ENCODE measurements at regions not wholly inside any gene's neighbourhood (a gene's known extent, or its start where the extent isn't known, plus 50 kb on each side); places are given as distances from the start of the nearest gene placed in this dataset.

DNA sequence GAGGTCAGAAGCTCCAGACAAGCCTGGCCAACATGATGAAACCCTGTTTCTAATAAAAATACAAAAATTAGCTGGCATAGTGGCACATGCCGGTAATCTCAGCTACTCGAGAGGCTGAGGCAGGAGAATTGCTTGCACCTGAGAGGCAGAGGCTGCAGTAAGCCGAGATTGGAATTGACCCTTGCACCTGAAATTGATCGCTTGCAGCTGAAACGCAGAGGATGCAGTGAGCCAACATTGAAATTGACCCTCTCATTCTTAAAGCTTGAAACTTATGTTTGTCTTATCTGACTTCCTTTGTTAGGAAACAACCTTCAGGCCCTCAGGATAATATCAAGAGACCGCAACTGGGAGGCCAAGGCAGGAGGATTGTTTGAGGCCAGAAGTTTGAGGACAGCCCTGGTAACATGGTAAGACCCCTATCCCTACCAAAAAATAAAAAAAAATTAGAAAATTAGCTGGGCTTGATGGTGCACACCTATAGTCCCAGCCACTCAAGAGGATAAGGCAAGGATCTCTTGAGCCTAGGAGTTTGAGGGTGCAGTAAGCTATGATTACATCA, 376.6 kb upstream of the XYLT1 start:
- no peak for DNase-seq

GRCh38 chr16:17846030-17846429, 375.3 kb upstream of the XYLT1 start:
- DNase-seq: no peak

GRCh38 chr16:17845031-17845430, 374.3 kb upstream of the XYLT1 start:
- DNase-seq: no peak

DNA sequence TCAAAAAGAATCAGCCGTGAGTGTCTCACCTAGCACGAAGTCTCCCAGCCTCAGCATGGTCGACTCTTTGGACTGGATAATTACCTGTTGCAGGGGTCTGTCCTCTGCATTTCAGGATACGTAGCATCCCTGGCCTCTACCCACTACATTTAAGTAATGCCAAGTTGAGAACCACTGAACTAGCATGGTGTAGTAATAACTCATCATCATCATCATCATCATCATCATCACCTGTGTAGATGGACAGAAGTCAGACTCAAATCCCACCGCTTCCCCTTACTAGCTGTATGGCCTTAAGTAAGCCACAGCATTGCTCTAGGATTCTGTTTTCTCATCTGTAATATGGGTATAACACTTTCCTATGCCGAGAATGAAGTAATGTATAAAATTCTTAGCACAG, 373.1 kb upstream of the XYLT1 start:
- no peak for DNase-seq

GRCh38 chr16:17839907-17840306, 369.1 kb upstream of the XYLT1 start:
- DNase-seq: no peak

DNA sequence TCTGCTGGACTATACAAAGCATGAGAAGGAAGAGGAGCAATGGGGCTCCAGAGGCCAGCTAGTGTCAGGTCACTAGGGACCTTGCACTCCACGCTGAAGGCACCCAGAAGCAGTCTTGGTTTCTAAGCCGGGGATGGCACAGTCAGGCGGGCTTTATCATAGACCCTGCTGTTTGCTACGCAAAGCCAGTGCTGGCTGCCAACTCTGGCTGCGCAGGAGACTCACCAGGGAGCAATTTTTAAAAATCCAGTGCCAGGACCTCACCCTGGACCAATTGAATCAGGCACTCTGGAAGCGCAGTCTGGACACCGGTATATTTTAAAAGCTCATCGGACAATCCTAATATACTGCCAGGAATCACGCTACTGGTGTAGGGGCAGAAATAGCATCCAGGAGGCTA, 368.5 kb upstream of the XYLT1 start:
- no peak for DNase-seq

DNA sequence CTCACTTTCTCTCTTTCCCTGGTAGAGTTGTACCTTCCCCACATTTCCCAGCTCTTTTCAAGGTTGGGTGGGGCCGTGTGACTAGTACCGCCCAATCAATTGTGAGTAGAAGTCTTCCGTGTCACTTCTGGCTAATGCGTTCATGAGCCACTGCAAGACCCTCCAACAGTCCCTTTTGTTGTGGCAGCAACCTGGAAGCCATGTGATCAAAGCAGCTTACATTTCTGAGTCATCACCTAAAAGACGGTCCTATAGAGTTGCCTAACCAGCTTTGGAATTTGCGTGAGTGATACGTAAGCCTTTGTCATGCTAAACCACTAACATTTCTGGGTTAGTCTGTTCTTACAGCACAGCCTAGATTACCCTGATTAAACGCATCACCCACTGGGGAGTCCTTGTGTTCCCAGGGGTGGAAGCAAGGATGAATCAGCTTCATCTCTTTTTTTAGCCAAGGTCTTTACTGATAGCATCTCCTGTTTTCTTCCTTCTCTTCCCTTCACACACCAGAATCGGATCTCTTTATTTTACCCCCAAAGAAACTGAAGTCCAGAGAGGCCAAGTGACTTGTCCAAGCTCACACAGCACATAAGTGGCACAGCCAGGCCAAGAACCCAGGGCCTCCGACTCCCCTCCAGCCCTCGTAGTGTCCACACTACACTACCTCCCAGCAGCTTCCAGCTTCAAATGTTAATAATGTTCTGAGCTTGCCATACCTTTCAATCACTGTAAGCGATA, 366.3 kb upstream of the XYLT1 start:
- peak; percentile 98 for DNase-seq

GRCh38 chr16:17835118-17835876, 364.5 kb upstream of the XYLT1 start:
- DNase-seq: no peak

DNA sequence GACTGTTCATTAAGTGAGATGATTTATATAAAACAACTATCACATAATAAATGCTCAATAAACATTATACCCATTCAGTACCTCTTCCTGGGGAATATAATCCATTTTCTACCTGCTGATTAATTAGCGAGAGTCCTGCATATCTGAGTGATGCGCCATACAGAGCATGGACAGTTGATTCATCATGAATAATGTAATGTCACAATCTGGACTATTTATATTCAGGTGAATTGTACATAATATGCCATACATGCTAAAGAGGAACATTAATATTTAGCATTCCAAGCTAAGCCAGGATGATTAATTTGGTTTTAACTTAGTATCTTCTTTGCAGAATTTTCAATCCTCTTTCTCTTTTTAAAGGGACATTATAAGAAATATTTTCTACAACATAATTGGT, 362.0 kb upstream of the XYLT1 start:
- DNase-seq: no peak

DNA sequence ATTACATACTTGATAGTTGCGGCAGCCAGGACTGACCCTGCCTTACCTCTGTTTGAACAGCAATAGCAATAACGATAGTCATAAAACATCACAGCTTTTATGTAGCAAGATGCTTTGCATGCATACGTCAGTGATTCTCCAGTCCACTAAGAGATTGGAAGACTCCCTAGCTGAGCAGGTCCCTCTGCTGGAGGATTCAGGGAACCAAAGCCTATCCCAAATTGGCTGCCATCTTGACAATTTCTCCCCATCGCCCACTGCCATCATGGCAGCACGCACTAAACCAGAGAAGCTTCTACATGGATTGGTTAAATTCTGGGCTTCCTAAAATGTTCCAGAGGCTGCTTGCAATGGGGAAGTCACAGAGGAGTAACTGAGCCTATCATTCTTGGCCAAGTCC, 360.6 kb upstream of the XYLT1 start:
- DNase-seq: peak; percentile 37

DNA sequence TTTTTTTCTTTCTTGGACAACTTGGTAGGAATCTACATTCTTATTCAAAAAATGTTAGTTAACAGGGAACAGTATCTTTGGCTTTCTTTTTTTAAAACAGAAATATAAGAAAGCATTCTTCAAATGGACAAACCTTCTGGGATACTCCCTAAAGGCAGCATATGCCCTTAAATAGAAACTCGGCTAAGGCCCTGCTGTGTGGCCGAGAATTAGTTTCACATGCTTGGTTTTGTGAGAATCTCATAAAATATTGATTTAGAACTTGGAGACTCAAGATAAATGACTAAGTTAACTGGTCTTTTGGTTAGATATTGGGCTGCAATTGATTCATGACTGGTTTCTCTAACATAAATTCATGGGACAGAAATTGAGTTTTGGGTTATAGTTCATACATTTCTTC, 359.9 kb upstream of the XYLT1 start:
- peak; percentile 16 for DNase-seq

DNA sequence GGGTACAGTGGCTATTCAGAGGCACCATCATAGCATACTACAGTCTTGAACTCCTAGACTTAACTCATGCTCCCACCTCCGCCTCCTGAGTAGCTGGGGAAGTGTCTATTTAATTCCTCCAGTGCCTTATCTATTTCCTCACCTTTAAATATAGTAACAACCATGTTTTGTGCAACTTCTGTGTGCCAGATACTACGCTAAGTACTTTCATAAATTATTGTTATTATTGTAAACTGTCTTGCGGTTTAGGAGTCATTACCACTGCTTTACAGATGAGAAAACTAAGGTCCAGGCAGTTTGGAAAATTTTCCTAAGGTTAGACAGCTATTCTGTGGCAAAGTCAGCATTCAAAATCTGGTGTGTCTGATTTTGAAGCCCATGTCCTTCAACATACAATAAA, 359.1 kb upstream of the XYLT1 start:
- no peak for DNase-seq

- DNase-seq: peak; percentile 90
Observed at GRCh38 chr16:17828012-17828411, 357.3 kb upstream of the XYLT1 start.

DNA sequence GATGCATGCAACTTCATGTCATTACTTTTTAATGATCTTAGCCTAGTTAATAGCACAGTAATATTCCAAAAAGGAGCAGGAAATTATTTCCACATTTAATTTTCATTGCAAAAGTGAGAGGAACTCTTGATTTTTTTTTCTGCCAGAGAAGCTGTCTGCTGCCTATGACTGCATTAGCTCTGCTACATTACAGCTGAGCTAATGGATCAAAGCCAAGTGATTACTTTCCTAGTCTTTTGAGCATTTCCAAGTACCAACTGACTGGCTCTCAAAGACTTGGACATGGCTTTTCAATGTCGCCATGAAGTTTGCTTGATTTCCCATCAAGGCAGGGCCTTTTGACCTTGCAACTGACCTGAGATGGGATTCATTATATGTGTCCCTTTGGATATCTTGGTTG, 356.6 kb upstream of the XYLT1 start:
- peak; percentile 36 for DNase-seq

DNA sequence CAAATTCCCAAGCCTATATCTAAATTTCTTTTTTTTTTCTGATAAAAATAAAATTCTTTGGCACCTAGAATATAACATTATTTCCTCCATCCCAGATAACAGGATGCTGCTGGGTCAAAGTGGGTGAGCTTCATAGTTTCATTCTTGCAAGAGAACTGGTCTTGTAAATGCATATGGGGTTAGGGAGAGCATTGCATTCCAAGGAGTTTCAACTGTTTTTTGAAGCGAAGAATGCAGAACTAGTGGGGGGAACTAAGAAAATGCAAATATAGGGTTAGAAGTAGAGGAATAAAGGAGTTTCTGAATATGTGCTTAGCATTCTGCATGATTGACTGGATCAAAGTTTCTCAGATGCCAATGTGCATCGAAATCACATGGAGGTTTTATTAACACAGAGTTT, 347.2 kb upstream of the XYLT1 start:
- no peak for DNase-seq

DNA sequence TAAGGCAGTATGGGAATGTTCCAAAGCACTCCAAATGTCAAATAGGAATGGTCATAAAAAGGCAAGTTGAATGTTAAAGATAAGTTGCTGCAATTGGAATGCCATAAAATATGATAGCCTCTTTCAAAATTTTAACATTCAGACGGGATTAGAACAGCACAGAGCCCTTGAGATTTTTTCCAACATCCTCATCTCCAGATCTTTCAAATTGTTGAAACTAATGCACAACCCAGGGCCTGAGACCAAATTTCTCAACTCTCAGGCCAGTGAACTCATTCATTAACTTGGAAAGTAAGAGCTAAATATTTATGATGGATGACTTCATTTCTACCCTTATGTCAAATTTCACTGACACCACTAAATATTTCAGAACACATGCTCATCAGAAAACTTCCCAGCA, 346.5 kb upstream of the XYLT1 start:
- no peak for DNase-seq

GRCh38 chr16:17812771-17813170, 342.0 kb upstream of the XYLT1 start:
- no peak for DNase-seq

DNA sequence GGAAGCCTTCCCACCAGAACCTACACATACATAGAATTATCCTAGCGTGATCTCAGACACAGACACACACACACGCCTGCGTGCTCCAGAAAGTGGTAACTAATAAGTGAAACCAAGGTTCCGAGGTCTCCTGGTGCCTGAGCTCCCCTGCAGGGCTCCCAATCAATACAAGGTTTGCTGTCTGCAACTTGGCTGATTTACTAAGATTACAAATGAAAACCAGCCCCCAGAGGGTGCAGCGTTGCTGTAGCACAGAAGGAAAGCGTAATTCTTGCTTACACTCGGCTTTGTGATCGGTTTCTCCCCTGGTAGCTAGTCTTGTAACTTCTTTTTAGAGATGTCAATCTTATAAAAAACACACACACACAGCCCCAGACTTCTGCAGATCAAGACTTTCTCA, 334.1 kb upstream of the XYLT1 start:
- peak; percentile 18 for DNase-seq

GRCh38 chr16:17803625-17804410, 333.1 kb upstream of the XYLT1 start:
- DNase-seq: peak; percentile 98

DNA sequence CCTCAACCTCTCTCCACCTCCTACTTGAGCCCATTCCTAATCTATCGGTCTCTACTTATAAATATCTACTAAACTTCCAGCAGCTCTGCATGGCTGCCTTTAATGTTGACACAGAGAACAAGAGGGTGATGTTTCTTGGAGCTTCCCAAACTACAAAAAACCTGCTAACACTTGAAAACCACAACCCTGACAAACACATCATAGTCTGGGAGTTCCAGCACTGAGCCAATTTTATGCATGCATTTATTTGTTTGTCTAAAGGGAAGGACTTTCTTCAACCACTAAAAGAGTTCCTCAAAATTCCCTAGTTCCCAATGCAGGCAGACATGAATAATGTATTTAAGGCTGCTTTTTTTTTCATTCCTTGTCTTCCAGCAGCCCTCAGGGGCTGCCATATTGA, 331.8 kb upstream of the XYLT1 start:
- DNase-seq: peak; percentile 78

DNA sequence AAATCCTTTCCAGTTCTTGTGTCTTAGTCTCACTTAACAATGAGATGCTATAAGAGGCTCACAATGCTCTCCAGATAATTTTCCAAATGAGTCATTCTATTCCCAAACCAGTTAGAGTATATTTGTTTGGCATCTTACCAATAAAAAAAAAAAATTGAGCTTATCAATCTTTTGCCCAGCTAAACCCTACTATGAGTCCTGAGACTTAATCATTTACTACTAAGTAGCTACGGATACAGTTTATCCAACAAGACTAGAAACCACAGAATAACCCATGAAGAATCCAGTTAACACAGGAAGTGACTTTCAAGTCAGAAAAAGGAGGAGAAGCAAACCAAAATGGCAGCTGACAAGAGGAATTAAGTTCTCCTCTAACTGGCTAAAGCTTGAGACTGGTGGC, 330.3 kb upstream of the XYLT1 start:
- peak; percentile 64 for DNase-seq

DNA sequence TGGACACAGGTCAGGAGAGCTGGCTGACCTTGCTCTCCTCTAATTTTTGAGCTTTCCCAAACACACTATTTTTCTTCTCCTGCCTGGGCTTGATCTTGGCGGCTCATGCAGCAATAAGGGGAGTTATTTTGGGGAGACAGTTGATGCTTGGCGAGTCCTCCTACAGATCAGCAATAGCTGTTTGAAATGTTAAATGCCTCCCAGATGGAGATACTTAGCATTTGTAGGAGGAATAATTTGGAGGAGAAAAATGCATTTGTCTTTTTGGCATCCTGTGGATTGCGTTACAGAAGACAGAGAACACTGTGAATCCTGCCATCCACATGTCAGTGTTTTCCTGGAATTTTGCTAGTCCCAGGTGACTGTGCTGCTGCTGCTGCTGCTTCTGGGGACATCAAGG, 328.0 kb upstream of the XYLT1 start:
- DNase-seq: no peak

DNA sequence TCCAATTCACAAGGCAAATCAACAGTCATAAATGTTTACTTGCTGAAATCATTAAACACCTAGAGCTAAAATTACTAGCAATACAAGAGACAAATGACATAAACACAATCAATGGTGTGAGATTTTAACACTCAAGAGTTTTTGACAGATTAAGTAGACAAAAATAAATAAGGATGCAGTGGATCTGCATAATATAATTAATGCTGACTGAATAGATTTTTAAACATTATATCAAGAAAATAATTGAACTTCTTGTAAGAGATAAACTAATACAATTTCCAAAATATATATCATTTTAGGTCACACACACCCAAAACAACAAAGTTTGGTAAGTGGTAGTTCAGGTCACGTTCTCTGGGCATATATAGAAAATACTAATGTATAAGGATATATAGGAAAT, 322.6 kb upstream of the XYLT1 start:
- no peak for DNase-seq

Measured in fibroblast of skin of back (primary cell).